A673 (cell line): ENCODE measurements at regions not wholly inside any gene's neighbourhood (a gene's known extent, or its start where the extent isn't known, plus 50 kb on each side); places are given as distances from the start of the nearest gene placed in this dataset.

ENCODE experiments used
- CTCF ChIP-seq: fragments of 300-800, 200-600 bp; sonication (generic); conservative IDR thresholded peaks from 2 replicates; pipeline ENCODE4 v1.5.1; 2017; ENCODE audit warnings: low read depth, mild to moderate bottlenecking, antibody characterized with exemption, low read length, moderate library complexity, mixed read lengths
- EZH2 ChIP-seq: fragments of 200-600 bp; sonication (generic); IDR thresholded peaks from 2 replicates; pipeline ENCODE4 v1.6.1; 2017; ENCODE audit warnings: borderline replicate concordance, low read depth, mild to moderate bottlenecking, mixed read lengths, antibody characterized with exemption, low read length; ENCODE audit not compliant: poor library complexity, severe bottlenecking

DNA sequence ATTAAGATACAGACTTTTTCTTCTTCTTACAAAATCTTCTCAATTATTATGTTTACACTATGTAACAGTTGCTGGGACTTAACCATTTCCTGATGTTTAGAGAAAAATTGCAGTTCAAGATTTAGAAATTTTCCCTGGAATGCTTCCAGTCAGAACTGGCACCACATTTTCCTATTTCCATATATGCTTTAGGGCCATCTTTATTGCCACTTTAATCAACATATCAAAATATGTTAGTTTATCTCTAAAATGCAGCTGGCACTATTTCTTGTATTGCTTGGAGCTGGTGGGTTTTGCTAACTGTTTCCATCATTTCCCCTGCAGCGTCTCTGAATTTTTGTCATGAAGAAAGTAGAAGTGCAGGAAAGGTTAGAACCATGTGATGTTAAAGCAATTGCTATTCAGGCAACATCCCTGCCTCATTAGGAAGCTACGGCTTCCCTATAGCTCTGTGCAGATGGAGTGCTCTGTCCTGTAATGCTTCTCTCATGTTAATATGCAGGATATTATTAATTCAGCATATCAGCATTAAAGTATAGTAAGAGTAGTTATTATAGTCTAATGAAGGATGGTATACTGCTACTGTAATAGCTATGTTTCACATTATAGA lies 269.1 kb downstream of the MTRR start:
- no peak for TF ChIP-seq CTCF
- TF ChIP-seq EZH2: no peak
